H1 (cell line): ENCODE measurements at regions not wholly inside any gene's neighbourhood (a gene's known extent, or its start where the extent isn't known, plus 50 kb on each side); places are given as distances from the start of the nearest gene placed in this dataset.

Experiments
- CTCF ChIA-PET: fragments of 300-600 bp; sonication (Branson Sonifier 250); formaldehyde crosslinking; loops from one replicate; lab custom pipeline; 2021; ENCODE audit not compliant: partially characterized antibody; lab: Charles Lee
- POLR2A ChIA-PET: fragments of 300-600 bp; sonication (Branson Sonifier 250); formaldehyde crosslinking; loops from one replicate; lab custom pipeline; 2021; ENCODE audit warnings: inconsistent platforms; ENCODE audit not compliant: partially characterized antibody; lab: Charles Lee
- DNase-seq, 2 experiments: peaks; one replicate each; pipeline versions ENCODE4 v3.0.0 to v3.0.0-alpha.2; 2010 to 2022; ENCODE audit warnings: low spot score in 2 of 2, low read depth in 1 of 2, mixed read lengths in 1 of 2
- FAIRE-seq: peaks from 2 replicates; lab custom pipeline; 2011; peaks lifted over from hg19 to GRCh38; lab: Jason Lieb, UNC
- H2AFZ ChIP-seq: 2 replicates; pipeline ENCODE4 v1.8.1; 2012; ENCODE audit warnings: low read length, inconsistent platforms
- H2AK5ac ChIP-seq: 2 replicates; pipeline ENCODE4 v1.6.1; 2013; ENCODE audit warnings: low read depth, low read length
- H2BK120ac ChIP-seq: replicated peaks from 2 replicates; pipeline ENCODE3; 2013; ENCODE audit warnings: low read depth, low read length, inconsistent platforms
- H2BK12ac ChIP-seq: 2 replicates; pipeline ENCODE4 v1.6.1; 2013; ENCODE audit warnings: low read depth, low read length
- H2BK15ac ChIP-seq: 2 replicates; pipeline ENCODE4 v1.6.1; 2013; ENCODE audit warnings: low read length
- H2BK20ac ChIP-seq: 2 replicates; pipeline ENCODE4 v1.6.1; 2013; ENCODE audit warnings: low read length
- H2BK5ac ChIP-seq: 2 replicates; pipeline ENCODE4 v1.6.1; 2013; ENCODE audit warnings: low read depth, low read length
- H3K14ac ChIP-seq: 2 replicates; pipeline ENCODE4 v1.6.1; 2013; ENCODE audit warnings: inconsistent platforms; ENCODE audit not compliant: insufficient read length
- H3K18ac ChIP-seq: 2 replicates; pipeline ENCODE4 v1.6.1; 2013; ENCODE audit warnings: low read length; ENCODE audit errors: extremely low read depth
- H3K23ac ChIP-seq: 2 replicates; pipeline ENCODE4 v1.6.1; 2013; ENCODE audit warnings: inconsistent platforms; ENCODE audit not compliant: insufficient read length
- H3K23me2 ChIP-seq: 2 replicates; pipeline ENCODE4 v1.6.1; 2013; ENCODE audit warnings: low read depth, low read length
- H3K27ac ChIP-seq: 2 replicates; pipeline ENCODE4 v1.6.1; 2011; ENCODE audit warnings: low read depth, low read length, inconsistent platforms
- H3K27me3 ChIP-seq, 4 experiments: replicated peaks in 1 of 4; 1 replicate in 1 of 4; 2 replicates in 3 of 4; pipeline versions ENCODE4 v1.6.1 to v1.8.1; 2011 to 2013; ENCODE audit warnings: low read length in 3 of 4, mild to moderate bottlenecking in 3 of 4, inconsistent platforms in 2 of 4, mixed read lengths in 2 of 4, moderate library complexity in 1 of 4; ENCODE audit not compliant: control insufficient read depth in 3 of 4, insufficient read depth in 3 of 4; ENCODE audit errors: extremely low read depth in 1 of 4
- H3K36me3 ChIP-seq, 4 experiments: 2 replicates each; pipeline versions ENCODE4 v1.6.1 to v1.8.1; 2011 to 2013; ENCODE audit warnings: mild to moderate bottlenecking in 4 of 4, low read length in 3 of 4, moderate library complexity in 2 of 4, control low read depth in 1 of 4, inconsistent platforms in 1 of 4; ENCODE audit not compliant: insufficient read depth in 4 of 4, control insufficient read depth in 2 of 4
- H3K4ac ChIP-seq: replicated peaks from 2 replicates; pipeline ENCODE3; 2013; ENCODE audit warnings: low read length, low read depth, mixed read lengths, inconsistent platforms; ENCODE audit not compliant: insufficient read length
- H3K4me1 ChIP-seq, 4 experiments: replicated peaks in 1 of 4; 1 replicate in 1 of 4; 2 replicates in 3 of 4; pipeline versions ENCODE4 v1.6.1 to v1.8.1; 2011 to 2013; ENCODE audit warnings: low read length in 3 of 4, inconsistent platforms in 2 of 4, mixed read lengths in 1 of 4; ENCODE audit not compliant: insufficient read depth in 4 of 4, control insufficient read depth in 3 of 4
- H3K4me2 ChIP-seq, 2 experiments: 2 replicates each; pipeline versions ENCODE4 v1.6.1 to v1.8.1; 2011 to 2013; ENCODE audit warnings: low read depth in 2 of 2, low read length in 2 of 2, control low read depth in 1 of 2, inconsistent platforms in 1 of 2, mild to moderate bottlenecking in 1 of 2; ENCODE audit not compliant: insufficient read depth in 1 of 2
- H3K4me3 ChIP-seq, 4 experiments: fragments of 200-600, 300-600 bp in 1 of 4; sonication (generic), shearing (Covaris generic), sonication (Bioruptor Twin) in 1 of 4; 2 replicates each; pipeline versions ENCODE4 v1.5.1 to v1.8.1; 2011 to 2016; ENCODE audit warnings: low read length in 4 of 4, low read depth in 3 of 4, control low read depth in 2 of 4, inconsistent platforms in 2 of 4, mild to moderate bottlenecking in 2 of 4, mixed read lengths in 1 of 4, moderate library complexity in 1 of 4; ENCODE audit not compliant: insufficient read depth in 2 of 4; ENCODE audit errors: extremely low read depth in 1 of 4
- H3K56ac ChIP-seq: replicated peaks from 2 replicates; pipeline ENCODE3; 2013; ENCODE audit warnings: low read depth, mild to moderate bottlenecking, mixed read lengths, low read length, inconsistent platforms; ENCODE audit not compliant: insufficient read length
- H3K79me1 ChIP-seq: 2 replicates; pipeline ENCODE4 v1.6.1; 2013; ENCODE audit warnings: low read depth, low read length, control low read depth
- H3K79me2 ChIP-seq, 2 experiments: 2 replicates each; pipeline versions ENCODE4 v1.6.1 to v1.8.1; 2012 to 2013; ENCODE audit warnings: low read length in 2 of 2, mild to moderate bottlenecking in 2 of 2, inconsistent platforms in 1 of 2; ENCODE audit not compliant: insufficient read depth in 2 of 2, control insufficient read depth in 1 of 2
- H3K9ac ChIP-seq, 4 experiments: replicated peaks in 1 of 4; 1 replicate in 1 of 4; 2 replicates in 3 of 4; pipeline versions ENCODE4 v1.6.1 to v1.8.1; 2011 to 2013; ENCODE audit warnings: low read depth in 3 of 4, low read length in 3 of 4, control low read depth in 2 of 4, mild to moderate bottlenecking in 2 of 4, moderate library complexity in 2 of 4, inconsistent platforms in 1 of 4; ENCODE audit errors: extremely low read depth in 1 of 4
- H3K9me3 ChIP-seq, 2 experiments: 2 replicates each; pipeline versions ENCODE4 v1.6.1 to v1.8.1; 2012 to 2013; ENCODE audit warnings: mild to moderate bottlenecking in 2 of 2, moderate library complexity in 2 of 2, control low read depth in 1 of 2, inconsistent platforms in 1 of 2, low read depth in 1 of 2, low read length in 1 of 2, mixed read lengths in 1 of 2; ENCODE audit not compliant: insufficient read depth in 2 of 2
- H4K20me1 ChIP-seq, 2 experiments: replicated peaks in 1 of 2; 2 replicates each; pipeline versions ENCODE3 to v1.8.1; 2011 to 2013; ENCODE audit warnings: inconsistent platforms in 2 of 2, low read length in 2 of 2, mild to moderate bottlenecking in 1 of 2; ENCODE audit not compliant: insufficient read depth in 2 of 2, control insufficient read depth in 1 of 2
- H4K5ac ChIP-seq: 2 replicates; pipeline ENCODE4 v1.6.1; 2013; ENCODE audit warnings: low read length, low read depth, mixed read lengths, inconsistent platforms; ENCODE audit not compliant: insufficient read length
- H4K8ac ChIP-seq: 2 replicates; pipeline ENCODE4 v1.8.0; 2013; ENCODE audit warnings: mild to moderate bottlenecking, moderate library complexity, low read length, inconsistent platforms; ENCODE audit not compliant: insufficient read depth; ENCODE audit errors: extremely low read depth
- H4K91ac ChIP-seq: replicated peaks from 2 replicates; pipeline ENCODE3; 2013; ENCODE audit warnings: low read length, mixed read lengths, inconsistent platforms; ENCODE audit not compliant: insufficient read length
- BACH1 ChIP-seq: IDR thresholded peaks from 2 replicates; pipeline ENCODE4 v1.6.1; 2012; ENCODE audit warnings: low read length, improper control_type of control experiment
- CBX5 ChIP-seq: fragments of 300-800, 300-1000 bp; sonication (generic); IDR thresholded peaks from 2 replicates; pipeline ENCODE4 v1.7.1; 2016; ENCODE audit warnings: antibody characterized with exemption, low read length, low read depth
- CHD2 ChIP-seq: IDR thresholded peaks from 2 replicates; pipeline ENCODE4 v1.6.1; 2012; ENCODE audit warnings: low read length, improper control_type of control experiment
- EZH2 ChIP-seq: fragments of 200-600 bp; sonication (generic); IDR thresholded peaks from 2 replicates; pipeline ENCODE4 v1.7.1; 2012; ENCODE audit warnings: low read depth, mild to moderate bottlenecking, moderate library complexity, low read length, inconsistent platforms; ENCODE audit not compliant: severe bottlenecking
- HDAC6 ChIP-seq: IDR thresholded peaks from one replicate; pipeline ENCODE4 v1.7.1; 2012; ENCODE audit warnings: low read depth, mild to moderate bottlenecking, inconsistent platforms, low read length, moderate library complexity
- NANOG ChIP-seq: IDR thresholded peaks from 2 replicates; pipeline ENCODE4 v1.6.1; 2011; ENCODE audit warnings: low read length, low read depth, mild to moderate bottlenecking, inconsistent platforms; ENCODE audit not compliant: insufficient read depth, poor library complexity, severe bottlenecking
- SIN3A ChIP-seq, 2 experiments: IDR thresholded peaks in 1 of 2; conservative IDR thresholded peaks in 1 of 2; 2 replicates each; pipeline ENCODE4 v1.6.1; 2011 to 2012; ENCODE audit warnings: low read length in 2 of 2, improper control_type of control experiment in 1 of 2, low read depth in 1 of 2, mild to moderate bottlenecking in 1 of 2
- SIRT6 ChIP-seq: IDR thresholded peaks from one replicate; pipeline ENCODE4 v1.7.1; 2012; ENCODE audit warnings: low read length, inconsistent platforms
- SP2 ChIP-seq: IDR thresholded peaks from 2 replicates; pipeline ENCODE4 v1.6.1; 2012; ENCODE audit warnings: mild to moderate bottlenecking, low read length, inconsistent platforms
- ZNF274 ChIP-seq: IDR thresholded peaks from 2 replicates; pipeline ENCODE4 v1.7.0; 2012; ENCODE audit warnings: low read length, borderline replicate concordance; ENCODE audit errors: extremely low read depth
- WGBS, 2 experiments: shearing (Covaris generic) in 1 of 2; methylation state at CpG; one replicate each; pipeline versions ENCODE4 v1.1.6 to v1.1.7; 2013 to 2015; ENCODE audit warnings: low lambda C conversion rate in 2 of 2, mixed read lengths in 2 of 2, inconsistent platforms in 1 of 2, low coverage in 1 of 2, missing lambda C conversion rate in 1 of 2; ENCODE audit not compliant: insufficient replicate concordance in 2 of 2, insufficient coverage in 1 of 2, insufficient read length in 1 of 2; ENCODE audit errors: extremely low coverage in 1 of 2, missing lambda C conversion rate in 1 of 2; 5-methylcytosine and 5-hydroxymethylcytosine counted together

GRCh38 chr13:87736849-87737385 is 65.7 kb downstream of the SLITRK5 start:
- ChIA-PET CTCF (no interaction called here), POLR2A (no interaction called here)
- no peaks in the 10 kb centered on the region for H3K36me3 ChIP-seq
- no peaks in the 10 kb centered on the region for H3K79me1 ChIP-seq
- H2AK5ac ChIP-seq: no peak overlapping the region
- H2BK5ac ChIP-seq: no peak overlapping the region
- H3K9ac ChIP-seq: no peak overlapping the region
- no peak for DNase-seq
- no peak overlapping the region for H3K18ac ChIP-seq
- no peaks in the 10 kb centered on the region for H4K20me1 ChIP-seq
- H4K5ac ChIP-seq: no peak overlapping the region
- no peak overlapping the region for H2BK15ac ChIP-seq
- H3K4me3 ChIP-seq: no peak overlapping the region
- WGBS, 2 experiments: 85% methylated on average over 1 of the region's 1 CpG; no CpG with 5 or more reads in 1 of the 2 experiments
- H3K23ac ChIP-seq: no peak overlapping the region
- no peak overlapping the region for H3K27ac ChIP-seq
- no peak overlapping the region for H2BK20ac ChIP-seq
- no peak overlapping the region for H2BK120ac ChIP-seq
- no peak overlapping the region for H4K91ac ChIP-seq
- no peak for FAIRE-seq
- H3K79me2 ChIP-seq: no peaks in the 10 kb centered on the region
- no peak overlapping the region for H2BK12ac ChIP-seq
- TF ChIP-seq CBX5: no peak
- TF ChIP-seq HDAC6: no peak
- TF ChIP-seq CHD2: no peak
- no peak for TF ChIP-seq NANOG
- no peak for TF ChIP-seq EZH2
- no peak for TF ChIP-seq SP2
- no peak for TF ChIP-seq SIN3A (conservative IDR thresholded peaks at IDR 0.05 in 1 of 2, IDR thresholded peaks at IDR 0.05 in 1 of 2; ENCODE audit: low read depth in 1 of 2, low read length in 2 of 2)
- TF ChIP-seq SIRT6: no peak
- no peak for TF ChIP-seq BACH1
- TF ChIP-seq ZNF274: no peak
- H2AFZ ChIP-seq: no peak overlapping the region
- no peaks in the 10 kb centered on the region for H3K9me3 ChIP-seq
- no peak overlapping the region for H3K56ac ChIP-seq
- H3K4me1 ChIP-seq: no peaks in the 10 kb centered on the region
- no peak overlapping the region for H3K4me2 ChIP-seq
- H3K14ac ChIP-seq: no peak overlapping the region
- H3K23me2 ChIP-seq: no peaks in the 10 kb centered on the region
- H3K27me3 ChIP-seq: peaks cover 0 to 7% (median 0%) of the 10 kb centered on the region in 4 experiments; a peak in 1 of 7 replicates
- no peak overlapping the region for H4K8ac ChIP-seq
- H3K4ac ChIP-seq: no peak overlapping the region
